Gastrocnemius medialis (tissue), 4 donors: ENCODE measurements at regions not wholly inside any gene's neighbourhood (a gene's known extent, or its start where the extent isn't known, plus 50 kb on each side); places are given as distances from the start of the nearest gene placed in this dataset.

ENCODE experiments used
- POLR2A ChIP-seq, 2 donors: fragments of 450-650 bp; IDR thresholded peaks; one replicate each; pipeline ENCODE4 v1.6.1; 2017; ENCODE audit warnings: antibody characterized with exemption in 2 of 2, mild to moderate bottlenecking in 2 of 2, moderate library complexity in 2 of 2
- TF ChIP-seq, protein P1 (sequence below), 5 experiments: fragments of 450-650 bp in 3 of 5; fragments of 200-600 bp in 2 of 5; sonication (generic) in 2 of 5; IDR thresholded peaks in 4 of 5; conservative IDR thresholded peaks in 1 of 5; 1 replicate in 4 of 5; 2 replicates in 1 of 5; pipeline ENCODE4 v1.5.1; 2016 to 2019; ENCODE audit warnings: antibody characterized with exemption in 5 of 5, mild to moderate bottlenecking in 3 of 5, moderate library complexity in 3 of 5

DNA sequence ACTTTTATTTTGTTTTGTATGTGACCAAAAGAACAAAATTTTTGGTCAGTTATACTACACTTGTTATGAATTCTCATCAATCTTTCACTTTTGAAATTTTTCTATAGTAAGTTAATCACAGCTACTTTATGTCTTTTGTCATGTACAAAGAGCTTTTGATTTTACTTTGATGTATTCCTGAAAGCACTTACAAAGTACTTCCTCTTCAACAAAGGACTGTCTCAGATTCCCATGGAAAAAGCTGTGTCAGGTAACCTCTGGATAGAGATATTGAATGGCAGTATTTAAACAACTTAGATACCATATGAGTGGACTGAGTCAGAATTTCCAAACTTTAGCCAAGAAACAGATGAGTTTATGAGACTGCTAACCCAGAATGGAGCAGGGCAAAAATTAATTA, 689.3 kb upstream of the ATXN8OS start:
- TF ChIP-seq, protein P1, sequence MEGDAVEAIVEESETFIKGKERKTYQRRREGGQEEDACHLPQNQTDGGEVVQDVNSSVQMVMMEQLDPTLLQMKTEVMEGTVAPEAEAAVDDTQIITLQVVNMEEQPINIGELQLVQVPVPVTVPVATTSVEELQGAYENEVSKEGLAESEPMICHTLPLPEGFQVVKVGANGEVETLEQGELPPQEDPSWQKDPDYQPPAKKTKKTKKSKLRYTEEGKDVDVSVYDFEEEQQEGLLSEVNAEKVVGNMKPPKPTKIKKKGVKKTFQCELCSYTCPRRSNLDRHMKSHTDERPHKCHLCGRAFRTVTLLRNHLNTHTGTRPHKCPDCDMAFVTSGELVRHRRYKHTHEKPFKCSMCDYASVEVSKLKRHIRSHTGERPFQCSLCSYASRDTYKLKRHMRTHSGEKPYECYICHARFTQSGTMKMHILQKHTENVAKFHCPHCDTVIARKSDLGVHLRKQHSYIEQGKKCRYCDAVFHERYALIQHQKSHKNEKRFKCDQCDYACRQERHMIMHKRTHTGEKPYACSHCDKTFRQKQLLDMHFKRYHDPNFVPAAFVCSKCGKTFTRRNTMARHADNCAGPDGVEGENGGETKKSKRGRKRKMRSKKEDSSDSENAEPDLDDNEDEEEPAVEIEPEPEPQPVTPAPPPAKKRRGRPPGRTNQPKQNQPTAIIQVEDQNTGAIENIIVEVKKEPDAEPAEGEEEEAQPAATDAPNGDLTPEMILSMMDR (IDR thresholded peaks at IDR 0.05 in 4 of 5, conservative IDR thresholded peaks at IDR 0.05 in 1 of 5) = no peak
- TF ChIP-seq POLR2A (IDR thresholded peaks at IDR 0.05) = no peak
